Pancreas (tissue), 10 donors: ENCODE measurements at regions not wholly inside any gene's neighbourhood (a gene's known extent, or its start where the extent isn't known, plus 50 kb on each side); places are given as distances from the start of the nearest gene placed in this dataset.

Experiments used
- ATAC-seq, 4 donors: fragments of 200-7000 bp; cut with Tn5 transposase; one replicate each; pipeline versions ENCODE4 v1.8.0 to v1.9.1; 2020; ENCODE audit warnings: mild to moderate bottlenecking in 4 of 4, moderate library complexity in 4 of 4
- DNase-seq, 6 donors: peaks; one replicate each; pipeline ENCODE4 v3.0.0-alpha.2; 2020
- FAIRE-seq: peaks from 2 replicates; lab custom pipeline; 2012; peaks lifted over from hg19 to GRCh38; lab: Jason Lieb, UNC
- H3K27ac ChIP-seq, 4 donors: fragments of 200-600 bp; sonication (generic); 1 replicate in 3 of 4; 2 replicates in 1 of 4; pipeline versions ENCODE4 v1.5.0 to v1.8.0; 2020
- H3K27me3 ChIP-seq, 4 donors: fragments of 200-600 bp; one replicate each; pipeline ENCODE4 v1.8.0; 2021
- H3K36me3 ChIP-seq, 3 donors: fragments of 200-600 bp; sonication (generic) in 1 of 3; one replicate each; pipeline versions ENCODE4 v1.5.0 to v1.8.0; 2020 to 2021
- H3K4me1 ChIP-seq, 3 donors: fragments of 200-600 bp; one replicate each; pipeline ENCODE4 v1.8.0; 2021
- H3K4me3 ChIP-seq, 4 donors: fragments of 200-600 bp; sonication (generic) in 2 of 4; one replicate each; pipeline versions ENCODE4 v1.5.0 to v1.8.0; 2020 to 2021
- H3K9me3 ChIP-seq, 4 donors: fragments of 200-600 bp; one replicate each; pipeline ENCODE4 v1.8.0; 2021
- WGBS, 2 donors: extraction: QIAGEN DNeasy Blood & Tissue Kit; methylation state at CpG; one replicate each; pipeline ENCODE4 v1.1.7; 2013; 5-methylcytosine and 5-hydroxymethylcytosine counted together
- intact Hi-C, 3 donors: fragments of 100-400 bp; cut with DNase I; formaldehyde crosslinking; loops; one replicate each; pipeline versions ENCODE4 v1.11.1 to v1.14.2; 2022
- TF ChIP-seq, protein P1 (sequence below), 4 donors: fragments of 200-600 bp; sonication (generic) in 3 of 4; IDR thresholded peaks; one replicate each; pipeline versions ENCODE4 v1.5.0 to v1.8.0; 2021; ENCODE audit warnings: antibody characterized with exemption in 4 of 4
- donor health status: healthy with polysubstance abuse.
- donor health status: DM: no; HTN: no; CAD: no; lungs with moderate emphysema.
- donor health status: DM: no; HTN: no; CAD: no.
- donor health status: control.
- donor health status: control.
- donor health status: Bipolar disorder and iron deficiency.
- donor health status: DM: yes; HTN: yes; CAD: no.
- donor health status: DM: no; HTN: no; CAD: no.
- donor health status: DM: no; HTN: no; CAD: no.
- donor health status: DM: yes; HTN: yes; CAD: no.

DNA sequence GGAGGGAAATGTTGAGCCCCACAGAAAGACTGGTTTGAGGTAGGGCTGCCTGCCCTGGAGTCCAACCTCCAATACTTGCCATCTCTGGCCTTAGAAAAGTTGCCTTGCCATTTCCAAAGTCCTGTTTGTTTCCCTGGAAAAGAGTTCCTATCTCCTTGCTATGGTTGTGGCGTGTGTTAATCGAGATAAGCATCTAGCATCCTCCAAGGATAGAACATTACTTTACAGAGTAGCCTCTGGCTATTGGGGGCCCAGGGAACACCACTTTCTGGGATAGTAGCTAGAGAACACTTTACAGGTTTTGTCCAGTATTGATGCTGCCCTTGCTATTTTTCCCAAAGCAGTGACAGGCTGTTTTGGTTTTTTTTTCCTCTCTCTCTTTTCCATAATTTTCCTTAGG lies 57.4 kb upstream of the SASH1 start:
- Histone ChIP-seq H3K27ac (no peak overlapping the region), H3K9me3 (no peaks in the 10 kb centered on the region), H3K4me3 (no peak overlapping the region), H3K4me1 (no peaks in the 10 kb centered on the region), H3K36me3 (no peaks in the 10 kb centered on the region), H3K27me3 (no peaks in the 10 kb centered on the region)
- FAIRE-seq = no peak
- DNase-seq = no peak
- 82 to 87% methylated on average over 2 of the region's 2 CpGs for WGBS, 2 donors
- ATAC-seq = no peak
- intact Hi-C loops = no loop called here
- TF ChIP-seq, protein P1, sequence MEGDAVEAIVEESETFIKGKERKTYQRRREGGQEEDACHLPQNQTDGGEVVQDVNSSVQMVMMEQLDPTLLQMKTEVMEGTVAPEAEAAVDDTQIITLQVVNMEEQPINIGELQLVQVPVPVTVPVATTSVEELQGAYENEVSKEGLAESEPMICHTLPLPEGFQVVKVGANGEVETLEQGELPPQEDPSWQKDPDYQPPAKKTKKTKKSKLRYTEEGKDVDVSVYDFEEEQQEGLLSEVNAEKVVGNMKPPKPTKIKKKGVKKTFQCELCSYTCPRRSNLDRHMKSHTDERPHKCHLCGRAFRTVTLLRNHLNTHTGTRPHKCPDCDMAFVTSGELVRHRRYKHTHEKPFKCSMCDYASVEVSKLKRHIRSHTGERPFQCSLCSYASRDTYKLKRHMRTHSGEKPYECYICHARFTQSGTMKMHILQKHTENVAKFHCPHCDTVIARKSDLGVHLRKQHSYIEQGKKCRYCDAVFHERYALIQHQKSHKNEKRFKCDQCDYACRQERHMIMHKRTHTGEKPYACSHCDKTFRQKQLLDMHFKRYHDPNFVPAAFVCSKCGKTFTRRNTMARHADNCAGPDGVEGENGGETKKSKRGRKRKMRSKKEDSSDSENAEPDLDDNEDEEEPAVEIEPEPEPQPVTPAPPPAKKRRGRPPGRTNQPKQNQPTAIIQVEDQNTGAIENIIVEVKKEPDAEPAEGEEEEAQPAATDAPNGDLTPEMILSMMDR (IDR thresholded peaks at IDR 0.05) = no peak

GRCh38 chr6:148286563-148286962 lies 56.1 kb upstream of the SASH1 start:
- no peaks in the 10 kb centered on the region for H3K4me1 ChIP-seq
- DNase-seq (no peak), ATAC-seq (no peak), FAIRE-seq (no peak)
- H3K27me3 ChIP-seq = no peaks in the 10 kb centered on the region
- 78 to 86% methylated on average over 5 of the region's 5 CpGs for WGBS, 2 donors
- no peak overlapping the region for H3K27ac ChIP-seq
- TF ChIP-seq, protein P1 (IDR thresholded peaks at IDR 0.05) = no peak
- no peaks in the 10 kb centered on the region for H3K36me3 ChIP-seq
- H3K9me3 ChIP-seq = no peaks in the 10 kb centered on the region
- intact Hi-C loops = no loop called here
- H3K4me3 ChIP-seq = no peak overlapping the region

- TF ChIP-seq, protein P1 (IDR thresholded peaks at IDR 0.05) = no peak
- DNase-seq (no peak), ATAC-seq (no peak), FAIRE-seq (no peak)
- intact Hi-C loops = no loop called here
- Histone ChIP-seq H3K9me3 (no peaks in the 10 kb centered on the region), H3K27ac (no peak overlapping the region), H3K27me3 (no peaks in the 10 kb centered on the region), H3K4me1 (no peaks in the 10 kb centered on the region), H3K36me3 (no peaks in the 10 kb centered on the region), H3K4me3 (no peak overlapping the region)
- WGBS, 2 donors = 84 to 86% methylated on average over 15 of the region's 15 CpGs
Observed at GRCh38 chr6:148287623-148288333, 54.9 kb upstream of the SASH1 start.

GRCh38 chr6:148288541-148288940 lies 54.1 kb upstream of the SASH1 start:
- H3K4me1 ChIP-seq = no peaks in the 10 kb centered on the region
- intact Hi-C loops = no loop called here
- TF ChIP-seq, protein P1 (IDR thresholded peaks at IDR 0.05) = no peak
- no peak overlapping the region for H3K4me3 ChIP-seq
- H3K9me3 ChIP-seq = no peaks in the 10 kb centered on the region
- H3K27me3 ChIP-seq = no peaks in the 10 kb centered on the region
- no peak for DNase-seq
- ATAC-seq = no peak
- no peaks in the 10 kb centered on the region for H3K36me3 ChIP-seq
- H3K27ac ChIP-seq = no peak overlapping the region
- FAIRE-seq = no peak
- WGBS, 2 donors = 81 to 83% methylated on average over 4 of the region's 4 CpGs

DNA sequence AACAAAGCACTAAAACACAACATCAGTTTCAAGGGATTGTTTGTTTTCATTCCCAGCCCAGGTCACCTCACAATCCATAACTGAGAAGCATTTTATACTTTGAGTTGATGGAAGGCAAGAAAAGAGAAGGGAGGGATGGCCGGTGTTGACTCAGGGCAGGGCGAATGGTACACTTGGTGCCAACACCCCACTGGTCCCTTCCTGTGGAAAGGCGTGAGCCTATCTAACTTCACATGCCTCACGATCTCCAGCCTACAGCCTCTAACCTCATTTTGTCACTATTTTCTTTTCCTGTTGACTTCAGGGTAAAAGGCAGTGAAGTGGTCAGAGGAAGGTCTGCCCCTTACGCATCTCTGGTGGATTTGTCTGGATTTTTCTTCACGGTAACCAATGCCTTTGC lies 53.5 kb upstream of the SASH1 start:
- ATAC-seq (no peak), FAIRE-seq (no peak), DNase-seq (no peak)
- H3K36me3 ChIP-seq = no peaks in the 10 kb centered on the region
- no peak overlapping the region for H3K4me3 ChIP-seq
- no peaks in the 10 kb centered on the region for H3K4me1 ChIP-seq
- H3K27me3 ChIP-seq = no peaks in the 10 kb centered on the region
- TF ChIP-seq, protein P1 (IDR thresholded peaks at IDR 0.05) = no peak
- no peak overlapping the region for H3K27ac ChIP-seq
- no peaks in the 10 kb centered on the region for H3K9me3 ChIP-seq
- intact Hi-C loops = no loop called here
- WGBS, 2 donors = 89 to 90% methylated on average over 6 of the region's 6 CpGs
